DMS53 (cell line): ENCODE measurements at regions not wholly inside any gene's neighbourhood (a gene's known extent, or its start where the extent isn't known, plus 50 kb on each side); places are given as distances from the start of the nearest gene placed in this dataset.
"Not testable (repeated sequence)": the region's sequence is repeated elsewhere in the genome, so short reads cannot be mapped to it uniquely, and the experiment has no call there.

Experiments used
- DNase-seq: peaks from one replicate; lab custom pipeline; 2025; lab: John Stamatoyannopoulos, UW

DNA sequence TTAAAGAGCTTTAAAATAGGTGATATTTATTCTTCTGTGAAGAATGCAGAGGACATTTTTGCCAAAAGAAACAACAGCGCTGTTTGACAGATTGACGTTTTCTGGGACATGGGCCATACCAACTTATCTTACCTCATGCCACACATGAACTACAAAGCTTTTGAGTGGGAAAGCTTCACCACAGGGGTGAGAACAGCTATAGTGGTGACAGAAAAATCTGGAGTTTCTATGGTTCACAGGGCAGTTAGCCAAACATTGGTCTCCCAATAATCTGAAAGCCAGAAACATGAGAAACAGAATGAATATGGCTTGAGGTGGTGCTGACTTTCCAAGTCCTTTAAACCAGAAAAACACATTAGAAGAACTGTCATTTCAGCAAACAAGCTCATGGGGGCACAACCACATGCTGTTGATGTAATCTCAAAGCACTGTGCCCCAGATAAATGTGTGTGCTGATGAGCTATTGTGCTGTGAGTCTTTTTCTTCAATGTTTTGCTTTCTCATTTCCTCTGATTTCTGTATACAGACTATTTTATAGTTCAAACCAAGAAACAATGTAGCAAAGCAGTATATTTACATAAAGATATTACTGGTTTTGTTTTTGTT is 905.4 kb downstream of the SLC16A7 start:
- peak; percentile 36 for DNase-seq

DNA sequence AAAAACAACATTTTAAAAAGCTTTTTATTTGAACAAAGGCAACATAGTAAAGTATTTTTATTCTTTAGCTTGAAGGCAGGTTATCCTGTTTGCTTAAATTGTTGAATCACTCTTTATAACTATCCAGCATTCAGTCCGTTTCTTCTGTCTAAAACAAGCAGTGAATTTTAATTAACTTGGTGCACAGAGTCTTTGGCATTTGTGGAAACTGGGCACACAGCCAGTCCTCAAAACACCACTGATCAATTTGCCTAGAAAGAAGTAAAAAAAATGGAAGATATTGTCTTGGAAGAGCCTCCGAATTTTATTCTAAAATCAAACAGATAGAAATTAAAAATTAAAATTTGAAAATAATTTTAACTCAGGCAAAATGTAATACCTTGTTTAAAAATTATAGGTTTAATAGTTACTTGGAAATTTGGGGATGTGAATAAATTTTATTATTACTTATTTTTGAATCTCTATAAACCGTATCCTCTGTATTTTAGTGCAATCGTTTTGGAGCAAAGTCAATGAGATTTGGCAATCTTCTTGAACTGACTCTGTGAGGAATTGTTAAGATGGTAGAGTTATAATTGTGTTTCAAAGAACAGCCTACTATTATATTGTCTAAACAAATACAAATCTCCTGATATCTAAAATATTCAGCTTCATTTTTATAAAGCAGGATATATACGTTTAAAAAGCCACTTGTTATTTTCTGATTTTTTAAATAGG is 927.0 kb downstream of the SLC16A7 start:
- DNase-seq: no peak

DNA sequence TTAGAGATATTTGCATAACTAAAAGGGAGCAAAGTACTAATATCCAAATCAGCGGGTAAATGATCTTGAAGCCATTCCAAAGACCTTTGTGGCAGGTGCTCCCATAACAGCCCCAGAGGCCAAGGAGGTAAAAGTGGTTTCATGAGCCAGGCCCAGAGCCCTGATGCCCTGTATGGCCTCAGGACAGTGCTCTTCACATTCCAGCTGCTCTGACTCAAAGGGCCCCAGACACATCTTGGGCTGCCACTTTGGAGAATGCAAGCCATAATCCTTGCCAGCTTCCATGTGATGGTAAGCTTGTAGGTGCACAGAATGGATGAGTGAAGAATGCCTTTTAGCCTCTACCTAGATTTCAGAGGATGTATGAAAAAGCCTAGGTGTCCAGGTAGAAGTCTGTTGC is 933.4 kb downstream of the SLC16A7 start:
- no peak for DNase-seq

GRCh38 chr12:60529723-60530122 is 933.9 kb downstream of the SLC16A7 start:
- DNase-seq: no peak

DNA sequence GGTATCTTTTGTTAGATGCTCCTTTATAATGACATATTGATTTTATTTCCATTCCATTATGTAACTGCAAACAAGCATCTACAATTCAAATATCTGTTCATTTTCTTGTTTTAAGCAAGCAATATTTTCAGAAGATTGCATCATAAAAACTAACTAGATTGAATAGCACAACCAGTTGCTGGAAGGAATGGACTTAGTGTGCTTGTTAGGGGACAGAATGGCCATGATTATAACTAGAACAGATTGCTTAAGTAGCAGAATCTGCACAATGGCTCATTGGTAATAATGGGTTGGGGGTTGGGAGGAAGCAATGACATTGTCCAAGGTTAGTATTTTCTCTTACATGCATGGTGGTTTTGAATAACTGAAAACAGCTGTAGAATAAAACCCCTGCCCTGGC is 939.5 kb downstream of the SLC16A7 start:
- no peak for DNase-seq

- no peak for DNase-seq
Observed at GRCh38 chr12:60539592-60539991, 943.8 kb downstream of the SLC16A7 start.

DNA sequence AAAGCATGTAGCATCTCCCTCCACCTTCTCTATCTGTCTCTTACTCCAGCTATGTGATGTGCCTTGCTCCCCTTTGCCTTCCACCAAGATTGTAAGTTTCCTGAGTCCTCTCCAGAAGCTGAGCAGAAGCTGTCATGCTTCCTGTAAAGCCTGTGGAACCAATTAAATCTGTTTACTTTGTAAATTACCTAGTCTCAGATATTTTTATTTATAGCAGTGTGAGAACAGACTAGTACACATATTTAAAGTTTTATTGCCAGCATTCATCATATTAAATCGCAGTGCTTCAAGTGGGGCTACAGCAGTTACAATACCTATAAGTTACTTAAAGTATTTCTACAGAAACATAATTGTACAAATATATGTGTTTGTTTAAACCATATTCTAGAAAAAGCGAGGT is 973.1 kb downstream of the SLC16A7 start:
- DNase-seq: no peak

- no peak for DNase-seq
Observed at GRCh38 chr12:60577607-60578006, 981.8 kb downstream of the SLC16A7 start.

- not testable (repeated sequence) for DNase-seq
Observed at GRCh38 chr12:60587664-60588063, 991.8 kb downstream of the SLC16A7 start.

DNA sequence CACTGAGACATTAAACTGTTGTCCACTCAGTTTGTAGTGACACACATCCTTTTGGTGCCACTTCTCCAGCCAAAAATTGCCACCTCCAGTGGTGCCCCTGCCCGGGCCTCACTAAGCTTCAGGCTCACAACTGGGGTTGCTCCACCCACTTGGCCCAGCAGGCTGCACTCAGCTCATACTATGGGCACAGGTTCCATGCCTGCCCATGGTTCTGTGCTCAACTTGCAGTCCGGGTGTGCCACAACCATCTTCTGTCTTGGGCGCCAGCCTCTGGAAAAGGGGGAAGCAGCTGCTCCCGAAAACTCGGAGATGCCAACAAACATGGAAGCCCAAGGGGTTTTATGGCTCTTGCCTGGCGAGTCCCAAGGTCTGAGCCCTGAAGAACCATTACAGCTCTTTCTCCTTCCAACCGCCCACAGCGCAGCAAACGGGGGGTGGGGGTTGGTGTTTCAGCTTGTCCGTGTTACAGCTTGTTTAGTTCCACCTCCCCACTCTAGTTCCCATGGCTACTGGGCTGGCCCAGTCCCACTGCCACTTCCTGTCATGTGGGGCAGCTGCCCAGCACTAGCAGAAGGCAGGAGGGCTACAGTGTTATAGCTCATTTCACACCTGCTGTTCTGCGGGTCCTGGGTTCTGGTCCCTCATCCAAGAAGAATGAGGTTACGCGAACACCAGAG is 998.3 kb downstream of the SLC16A7 start:
- DNase-seq: no peak

- no peak for DNase-seq
Observed at GRCh38 chr12:60602601-60603000, 1006.8 kb downstream of the SLC16A7 start.

GRCh38 chr12:60603475-60603874 is 1007.6 kb downstream of the SLC16A7 start:
- DNase-seq: peak; percentile 34

GRCh38 chr12:60616400-60616799 is 1020.6 kb downstream of the SLC16A7 start:
- no peak for DNase-seq

- DNase-seq: peak; percentile 19
Observed at GRCh38 chr12:60630796-60631195, 1035.0 kb downstream of the SLC16A7 start.

DNA sequence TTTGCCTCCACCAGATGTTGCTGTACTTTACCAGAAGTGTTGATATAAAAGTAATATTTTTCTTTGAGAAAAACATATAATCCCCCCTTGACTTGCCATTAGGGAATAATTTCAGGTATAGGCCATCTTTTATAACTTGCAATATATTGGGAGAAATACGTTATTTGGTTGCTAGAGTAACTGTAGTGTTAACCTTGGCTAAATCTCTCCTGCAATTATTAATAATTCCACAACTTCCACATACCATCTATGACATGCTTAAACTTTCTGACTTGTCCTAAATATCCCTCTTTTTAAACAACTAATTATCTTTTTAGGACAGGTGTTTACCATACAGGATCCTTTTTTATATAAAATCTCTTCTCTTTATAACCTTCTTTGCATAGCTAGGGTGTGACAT is 1048.2 kb downstream of the SLC16A7 start:
- DNase-seq: peak; percentile 48

GRCh38 chr12:60666895-60667294 is 1071.1 kb downstream of the SLC16A7 start:
- DNase-seq: no peak

GRCh38 chr12:60672949-60673348 is 1077.1 kb downstream of the SLC16A7 start:
- no peak for DNase-seq

DNA sequence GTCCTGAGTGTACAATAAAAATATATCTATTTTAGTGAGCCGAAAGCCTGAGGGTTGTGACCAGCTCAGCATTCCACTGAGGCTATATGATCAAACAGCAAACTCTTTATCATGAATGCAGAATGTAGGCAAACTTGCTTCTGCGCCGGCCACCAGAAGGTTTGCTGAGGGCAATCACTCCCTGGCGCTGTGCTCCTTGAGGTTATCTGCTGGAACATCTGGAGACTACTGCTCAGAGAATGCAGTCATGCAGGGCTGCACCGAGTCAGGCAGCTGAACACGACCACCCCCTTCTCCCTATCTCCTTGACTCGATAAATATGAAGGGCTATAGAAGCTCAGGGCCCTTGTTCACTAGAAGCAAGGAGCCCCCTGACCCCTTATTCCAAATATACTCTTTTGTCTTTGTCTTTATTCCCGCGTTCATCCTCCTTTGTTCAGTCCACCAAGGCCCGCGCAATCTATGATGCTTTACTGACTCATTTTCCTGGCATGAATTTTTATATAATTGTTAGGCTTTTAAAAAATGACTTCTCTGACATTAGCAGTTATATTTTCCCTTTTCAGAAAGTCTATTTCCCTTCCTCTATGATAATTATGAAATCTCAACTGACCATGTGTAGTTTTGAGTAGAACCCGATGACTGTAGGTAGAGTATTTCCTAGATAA is 1089.3 kb downstream of the SLC16A7 start:
- DNase-seq: peak; percentile 72

DNA sequence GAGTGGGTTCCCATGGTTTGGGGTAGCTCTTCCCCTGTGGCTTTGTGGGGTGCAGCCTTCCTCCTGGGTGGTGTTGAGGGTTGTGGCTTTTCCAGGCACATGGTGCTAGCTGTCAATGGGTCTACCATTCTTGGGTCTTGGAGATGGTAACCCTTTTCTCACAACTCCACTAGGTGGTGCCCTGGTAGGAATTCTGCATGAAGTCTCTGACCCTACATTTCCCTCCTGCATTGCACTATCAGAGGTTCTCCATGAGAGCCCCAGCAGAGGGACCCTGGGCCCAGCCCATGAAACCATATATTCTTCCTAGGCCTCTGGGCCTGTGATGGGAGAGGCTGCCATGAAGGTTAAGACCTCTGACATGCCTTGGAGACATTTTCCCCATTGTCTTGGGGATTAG is 1093.3 kb downstream of the SLC16A7 start:
- peak; percentile 79 for DNase-seq

DNA sequence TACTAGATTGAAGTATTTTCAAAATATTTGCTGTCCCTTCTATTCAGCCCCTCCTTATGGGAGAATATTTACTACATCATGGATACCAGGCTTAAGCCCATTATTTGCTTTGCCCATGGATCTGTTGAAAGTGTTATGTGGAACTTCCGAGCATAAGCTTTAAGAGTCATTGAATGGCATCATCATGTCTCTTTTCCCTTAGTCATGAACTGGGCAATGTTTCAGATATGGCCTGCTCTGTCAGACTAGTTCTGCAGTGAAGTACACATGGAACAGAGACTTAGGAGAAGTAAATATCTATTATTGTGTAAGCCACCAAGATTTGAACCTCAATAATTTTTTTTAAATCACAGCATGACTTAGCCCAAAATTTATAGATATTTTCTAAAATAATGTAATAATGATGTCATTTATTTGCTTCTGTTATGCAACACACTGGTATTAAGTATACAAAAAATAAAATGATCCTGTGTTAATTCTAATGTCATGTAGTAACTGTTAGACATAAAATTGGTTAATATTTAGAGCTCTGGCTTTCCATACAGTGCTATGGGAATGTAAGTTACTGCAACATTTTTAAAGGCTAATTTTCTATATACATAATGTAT is 1097.3 kb downstream of the SLC16A7 start:
- peak; percentile 79 for DNase-seq

DNA sequence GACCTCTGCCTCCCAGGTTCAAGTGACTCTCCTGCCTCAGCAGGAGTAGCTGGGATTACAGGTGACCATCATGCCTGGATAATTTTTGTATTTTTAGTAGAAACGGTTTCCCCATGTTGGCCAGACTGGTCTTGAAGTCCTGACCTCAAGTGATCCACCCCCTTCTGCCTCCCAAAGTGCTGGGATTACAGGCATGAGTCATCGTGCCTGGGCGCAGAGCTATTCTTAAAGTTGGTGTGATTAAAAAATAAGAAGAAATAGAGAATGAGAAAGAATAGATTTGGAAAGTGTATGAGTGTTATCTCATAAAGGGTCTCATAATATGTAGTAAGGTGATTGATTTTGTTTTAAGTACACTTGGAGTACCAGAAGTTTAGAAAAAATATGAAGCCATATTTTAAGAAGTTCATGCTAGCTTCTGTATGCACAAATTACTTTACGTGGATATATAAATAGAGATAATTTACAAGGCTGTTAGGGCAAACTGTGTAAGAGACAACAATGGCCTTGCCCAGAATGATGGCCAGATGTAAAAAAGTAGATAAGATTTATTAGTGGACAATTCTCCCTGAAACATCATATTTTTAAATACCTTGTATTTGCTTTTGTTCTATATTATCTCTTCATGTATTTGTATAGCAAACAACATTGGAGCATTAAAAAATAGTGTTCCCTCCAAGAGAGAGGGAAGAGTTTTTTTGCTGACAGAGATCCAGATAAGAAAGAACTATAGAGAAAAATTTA is 1108.5 kb downstream of the SLC16A7 start:
- no peak for DNase-seq

- no peak for DNase-seq
Observed at GRCh38 chr12:60710246-60710645, 1114.4 kb downstream of the SLC16A7 start.
